ENCODE measurements at regions not wholly inside any gene's neighbourhood (a gene's known extent, or its start where the extent isn't known, plus 50 kb on each side); places are given as distances from the start of the nearest gene placed in this dataset.

DNA sequence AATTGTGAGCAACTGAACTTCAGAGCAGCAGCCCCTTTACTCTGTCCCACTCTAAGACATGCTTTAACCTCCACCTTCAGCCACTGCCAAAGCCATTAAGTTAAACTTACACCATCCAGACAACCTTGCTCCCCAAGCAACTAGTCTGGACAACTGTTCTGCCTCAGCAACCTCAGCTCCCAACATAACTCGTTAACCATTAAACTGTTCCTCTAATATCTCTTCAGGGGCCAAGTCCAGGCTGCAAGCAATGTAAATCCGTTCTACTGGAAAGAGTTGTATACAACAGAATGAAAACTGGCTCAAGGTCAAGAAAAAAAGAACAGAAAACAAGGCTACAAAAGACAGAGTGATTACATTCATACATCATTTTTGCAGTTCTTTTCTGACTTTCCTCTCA is 131.7 kb upstream of the TARS1 start:
- Histone ChIP-seq H3K27ac (ENCODE audit: low read length) (no peak overlapping the region), H3K4me3 (ENCODE audit: low read length) (no peak overlapping the region), H3F3A (ENCODE audit: insufficient read depth, low read length, poor library complexity, severe bottlenecking) (no peaks in the 10 kb centered on the region), H2AFZ (ENCODE audit: low read depth, low read length) (no peak overlapping the region), H3K9me2 (ENCODE audit: insufficient read depth, low read length) (no peaks in the 10 kb centered on the region), H3K79me2 (replicated peaks; ENCODE audit: insufficient read depth, low read length) (no peaks in the 10 kb centered on the region), H4K20me1 (ENCODE audit: insufficient read depth) (no peaks in the 10 kb centered on the region), H3K4me2 (ENCODE audit: low read length) (no peak overlapping the region), H3K36me3 (ENCODE audit: insufficient read depth, low read length) (no peaks in the 10 kb centered on the region), H3K9me3 (ENCODE audit: low read length) (no peaks in the 10 kb centered on the region), H3K27me3 (ENCODE audit: insufficient read depth, low read depth, low read length) (no peaks in the 10 kb centered on the region), H3K9ac (ENCODE audit: low read length) (no peak overlapping the region)
- no peak for TF ChIP-seq SMC3 (conservative IDR thresholded peaks at IDR 0.05; ENCODE audit: poor library complexity)
- no peak for TF ChIP-seq EZH2 (IDR thresholded peaks at IDR 0.05; ENCODE audit: borderline replicate concordance, insufficient read depth, low read length, poor library complexity, severe bottlenecking)
- TF ChIP-seq REST (IDR thresholded peaks at IDR 0.05; ENCODE audit: borderline replicate concordance): no peak
- no peak for TF ChIP-seq TAF1 (IDR thresholded peaks at IDR 0.05; ENCODE audit: low read depth)
- no peak for TF ChIP-seq RAD21 (conservative IDR thresholded peaks at IDR 0.05)
- TF ChIP-seq, protein P1, sequence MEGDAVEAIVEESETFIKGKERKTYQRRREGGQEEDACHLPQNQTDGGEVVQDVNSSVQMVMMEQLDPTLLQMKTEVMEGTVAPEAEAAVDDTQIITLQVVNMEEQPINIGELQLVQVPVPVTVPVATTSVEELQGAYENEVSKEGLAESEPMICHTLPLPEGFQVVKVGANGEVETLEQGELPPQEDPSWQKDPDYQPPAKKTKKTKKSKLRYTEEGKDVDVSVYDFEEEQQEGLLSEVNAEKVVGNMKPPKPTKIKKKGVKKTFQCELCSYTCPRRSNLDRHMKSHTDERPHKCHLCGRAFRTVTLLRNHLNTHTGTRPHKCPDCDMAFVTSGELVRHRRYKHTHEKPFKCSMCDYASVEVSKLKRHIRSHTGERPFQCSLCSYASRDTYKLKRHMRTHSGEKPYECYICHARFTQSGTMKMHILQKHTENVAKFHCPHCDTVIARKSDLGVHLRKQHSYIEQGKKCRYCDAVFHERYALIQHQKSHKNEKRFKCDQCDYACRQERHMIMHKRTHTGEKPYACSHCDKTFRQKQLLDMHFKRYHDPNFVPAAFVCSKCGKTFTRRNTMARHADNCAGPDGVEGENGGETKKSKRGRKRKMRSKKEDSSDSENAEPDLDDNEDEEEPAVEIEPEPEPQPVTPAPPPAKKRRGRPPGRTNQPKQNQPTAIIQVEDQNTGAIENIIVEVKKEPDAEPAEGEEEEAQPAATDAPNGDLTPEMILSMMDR (IDR thresholded peaks at IDR 0.05; ENCODE audit: poor library complexity, severe bottlenecking): no peak
- TF ChIP-seq EP300 (conservative IDR thresholded peaks at IDR 0.05; ENCODE audit: poor library complexity, severe bottlenecking): no peak
- no peak for TF ChIP-seq MXI1 (conservative IDR thresholded peaks at IDR 0.05; ENCODE audit: poor library complexity, severe bottlenecking)
- TF ChIP-seq POLR2AphosphoS5 (IDR thresholded peaks at IDR 0.05): no peak

- Histone ChIP-seq H3K79me2 (replicated peaks; ENCODE audit: insufficient read depth, low read length) (no peaks in the 10 kb centered on the region), H2AFZ (ENCODE audit: low read depth, low read length) (no peak overlapping the region), H3K36me3 (ENCODE audit: insufficient read depth, low read length) (no peaks in the 10 kb centered on the region), H4K20me1 (ENCODE audit: insufficient read depth) (no peaks in the 10 kb centered on the region), H3K9me2 (ENCODE audit: insufficient read depth, low read length) (no peaks in the 10 kb centered on the region), H3K9ac (ENCODE audit: low read length) (no peak overlapping the region), H3K27ac (ENCODE audit: low read length) (no peak overlapping the region), H3K4me3 (ENCODE audit: low read length) (no peak overlapping the region), H3K9me3 (ENCODE audit: low read length) (no peaks in the 10 kb centered on the region), H3K27me3 (ENCODE audit: insufficient read depth, low read depth, low read length) (no peaks in the 10 kb centered on the region), H3F3A (ENCODE audit: insufficient read depth, low read length, poor library complexity, severe bottlenecking) (no peaks in the 10 kb centered on the region), H3K4me2 (ENCODE audit: low read length) (no peak overlapping the region)
- no peak for TF ChIP-seq EP300 (conservative IDR thresholded peaks at IDR 0.05; ENCODE audit: poor library complexity, severe bottlenecking)
- no peak for TF ChIP-seq POLR2AphosphoS5 (IDR thresholded peaks at IDR 0.05)
- no peak for TF ChIP-seq TAF1 (IDR thresholded peaks at IDR 0.05; ENCODE audit: low read depth)
- no peak for TF ChIP-seq MXI1 (conservative IDR thresholded peaks at IDR 0.05; ENCODE audit: poor library complexity, severe bottlenecking)
- TF ChIP-seq SMC3 (conservative IDR thresholded peaks at IDR 0.05; ENCODE audit: poor library complexity): no peak
- TF ChIP-seq, protein P1 (IDR thresholded peaks at IDR 0.05; ENCODE audit: poor library complexity, severe bottlenecking): no peak
- TF ChIP-seq EZH2 (IDR thresholded peaks at IDR 0.05; ENCODE audit: borderline replicate concordance, insufficient read depth, low read length, poor library complexity, severe bottlenecking): no peak
- no peak for TF ChIP-seq RAD21 (conservative IDR thresholded peaks at IDR 0.05)
Measured at GRCh38 chr5:33309536-33310345, 131.0 kb upstream of the TARS1 start.

All from neural cell (in vitro differentiated cells).